GM19328 (cell line): ENCODE measurements at regions not wholly inside any gene's neighbourhood (a gene's known extent, or its start where the extent isn't known, plus 50 kb on each side); places are given as distances from the start of the nearest gene placed in this dataset.

Experiments
- ATAC-seq: cut with Tn5 transposase; IDR thresholded peaks from one replicate; pipeline ENCODE4 v1.9.1; 2021; ENCODE audit warnings: mild to moderate bottlenecking, moderate library complexity; ENCODE audit not compliant: unreplicated experiment

DNA sequence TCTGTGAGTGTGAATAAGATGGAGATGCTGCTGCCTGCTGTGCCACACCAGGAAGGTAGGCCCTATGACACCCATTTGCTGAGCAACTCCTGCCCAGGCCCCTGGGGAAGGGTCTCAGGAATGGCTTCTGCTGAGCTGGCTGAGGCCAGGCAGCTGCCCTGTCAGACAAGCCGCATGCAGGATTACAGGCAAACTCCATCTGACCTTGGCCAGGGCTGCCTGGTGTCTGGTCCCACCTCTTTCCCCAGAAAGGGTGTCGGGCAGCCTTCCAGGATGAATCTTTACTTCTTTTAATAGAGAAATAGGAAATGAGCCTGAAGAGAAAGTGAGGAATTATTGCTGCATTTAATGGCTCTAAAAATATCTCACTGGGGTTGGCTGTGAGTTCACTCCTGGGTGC lies 182.5 kb downstream of the IRX5 start:
- ATAC-seq = no peak

DNA sequence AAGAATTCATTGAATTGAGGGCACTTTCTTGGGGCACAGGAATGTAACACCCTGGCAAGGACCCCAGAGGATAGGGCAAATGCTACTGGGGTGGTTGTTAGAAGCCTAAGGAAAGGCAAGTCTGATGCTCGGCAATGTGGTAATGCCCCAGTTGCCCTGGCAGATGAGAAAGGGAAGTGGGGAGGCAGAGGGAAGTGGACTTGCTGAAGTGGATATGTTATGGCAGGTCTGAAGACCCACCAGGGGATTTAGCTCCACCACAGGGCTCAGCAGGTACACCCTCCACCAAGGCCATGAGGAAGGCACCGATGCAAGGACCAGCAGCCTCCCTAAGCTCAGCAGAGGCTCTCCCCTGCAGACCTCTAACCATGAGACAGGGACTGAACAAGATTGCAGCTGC lies 184.8 kb downstream of the IRX5 start:
- ATAC-seq = no peak

DNA sequence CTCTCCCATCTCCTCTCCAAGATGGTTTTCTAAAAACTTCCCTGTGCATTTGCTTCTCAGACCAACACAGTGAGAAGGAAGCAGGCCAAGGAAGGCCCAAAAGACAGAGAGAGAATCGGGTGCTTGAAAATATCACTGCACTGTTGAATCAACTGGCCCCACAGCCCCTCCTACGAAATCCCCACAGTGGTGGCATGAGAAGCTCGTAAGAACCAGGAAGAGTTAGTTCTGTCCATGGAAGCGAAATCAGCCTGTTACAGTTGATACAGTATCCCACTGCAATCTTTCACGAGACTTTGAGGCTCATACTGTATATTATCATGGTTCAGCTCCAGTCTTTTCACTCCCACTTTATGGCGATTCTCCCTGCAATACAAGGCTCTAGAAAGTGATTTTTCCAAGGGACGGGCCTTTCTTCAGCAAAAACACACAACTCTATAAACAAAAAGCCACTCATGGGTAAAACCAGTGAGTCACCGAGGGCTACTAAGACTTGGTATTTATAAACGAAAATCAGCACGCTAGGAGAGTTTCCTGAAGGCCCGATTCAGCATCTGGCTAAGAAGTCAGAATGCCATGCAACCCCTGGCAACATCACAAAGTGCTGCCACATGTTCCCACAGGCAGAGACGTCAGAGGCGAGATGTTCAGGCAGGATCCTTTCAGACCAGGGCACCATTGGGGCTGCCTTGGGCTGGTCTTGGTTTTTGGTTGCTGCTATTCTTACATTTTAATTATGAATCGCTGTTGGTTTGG lies 185.7 kb downstream of the IRX5 start:
- ATAC-seq = no peak

- ATAC-seq = no peak
Measured at GRCh38 chr16:55118701-55119260, 188.1 kb downstream of the IRX5 start.

GRCh38 chr16:55120408-55120807 lies 189.7 kb downstream of the IRX5 start:
- no peak for ATAC-seq

DNA sequence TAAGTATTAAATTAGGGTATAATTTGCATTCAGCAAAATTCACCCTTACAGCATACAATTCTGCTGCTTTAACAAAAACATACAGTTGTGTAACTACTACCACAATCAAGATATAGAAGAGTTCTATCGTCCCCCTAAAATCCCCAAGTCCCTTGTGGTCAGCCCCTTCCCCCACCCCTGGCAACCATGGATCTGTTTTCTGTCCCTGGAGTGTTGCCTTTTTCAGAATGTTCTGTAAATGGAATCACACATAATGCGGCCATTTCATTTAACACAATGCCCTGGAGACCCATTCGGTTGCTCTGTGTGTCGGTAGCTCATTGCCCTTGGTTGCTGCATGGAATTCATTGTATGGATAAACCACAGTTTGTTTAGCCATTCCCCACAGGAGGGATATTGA lies 190.2 kb downstream of the IRX5 start:
- no peak for ATAC-seq

DNA sequence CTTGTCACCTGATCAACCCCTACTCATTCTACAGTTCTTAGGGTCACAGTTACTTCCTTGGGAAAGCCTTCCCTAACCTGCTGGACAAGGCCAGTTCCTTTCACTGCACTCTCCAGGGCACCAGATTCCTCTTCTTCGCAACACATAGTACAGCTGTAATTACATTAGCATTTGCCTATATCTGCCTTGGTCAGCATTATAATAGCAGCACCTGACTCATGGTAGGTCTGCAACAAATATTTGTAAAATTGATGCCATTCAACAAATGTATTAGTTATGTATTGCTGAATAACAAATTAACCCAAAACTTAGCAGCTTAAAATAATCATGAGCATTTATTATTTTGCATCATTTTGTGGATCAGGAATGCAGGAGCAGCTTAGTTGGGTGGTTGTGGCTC lies 193.0 kb downstream of the IRX5 start:
- no peak for ATAC-seq

DNA sequence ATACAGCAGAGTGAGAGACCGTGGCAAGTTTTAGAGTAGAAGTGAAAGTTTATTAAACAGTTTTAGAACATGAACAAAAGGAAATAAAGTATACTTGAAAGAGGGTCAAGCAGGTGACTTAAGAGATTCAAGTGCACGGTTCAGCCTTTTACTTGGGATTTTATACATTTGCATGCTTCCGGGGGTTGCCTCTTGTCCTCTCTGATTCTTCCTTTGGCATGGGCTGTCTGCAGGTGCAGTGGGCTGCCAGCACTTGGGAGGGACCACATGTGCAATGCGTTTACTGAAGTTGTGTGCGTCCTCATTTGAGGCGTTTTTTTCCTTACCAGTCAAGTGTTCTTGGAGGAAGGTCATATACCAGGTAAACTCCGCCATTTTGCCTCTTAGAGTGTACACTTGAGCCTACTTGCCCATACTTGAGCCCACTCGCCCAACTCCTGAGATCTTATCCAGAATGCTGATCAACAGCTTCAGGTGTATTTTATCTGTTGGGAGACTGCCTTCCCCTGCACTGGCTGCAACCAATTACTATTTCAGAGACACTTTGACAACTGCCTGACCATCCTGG lies 195.2 kb downstream of the IRX5 start:
- ATAC-seq = no peak

- ATAC-seq = no peak
Measured at GRCh38 chr16:55126456-55126855, 195.8 kb downstream of the IRX5 start.

GRCh38 chr16:55130456-55130855 lies 193.5 kb upstream of the IRX6 start:
- ATAC-seq = no peak

DNA sequence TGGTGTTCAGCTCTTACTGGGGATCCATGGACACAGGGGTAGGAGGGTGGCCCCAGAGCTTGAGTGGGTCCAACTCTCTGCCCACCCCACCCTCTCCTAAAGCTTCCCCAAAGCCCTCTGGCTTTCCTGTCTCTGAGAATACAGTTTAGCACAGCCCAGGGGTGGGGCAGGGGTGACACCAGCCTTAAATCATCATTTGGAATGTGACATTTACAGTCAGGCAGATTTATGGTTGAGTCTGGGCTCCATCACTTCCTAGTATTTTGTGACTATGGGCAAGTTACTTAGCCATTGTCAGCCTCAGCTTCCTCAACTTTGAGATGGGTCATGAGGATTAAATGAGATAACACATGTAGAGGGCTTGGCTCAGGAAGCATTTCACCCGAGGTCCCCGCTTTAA lies 193.1 kb upstream of the IRX6 start:
- no peak for ATAC-seq

DNA sequence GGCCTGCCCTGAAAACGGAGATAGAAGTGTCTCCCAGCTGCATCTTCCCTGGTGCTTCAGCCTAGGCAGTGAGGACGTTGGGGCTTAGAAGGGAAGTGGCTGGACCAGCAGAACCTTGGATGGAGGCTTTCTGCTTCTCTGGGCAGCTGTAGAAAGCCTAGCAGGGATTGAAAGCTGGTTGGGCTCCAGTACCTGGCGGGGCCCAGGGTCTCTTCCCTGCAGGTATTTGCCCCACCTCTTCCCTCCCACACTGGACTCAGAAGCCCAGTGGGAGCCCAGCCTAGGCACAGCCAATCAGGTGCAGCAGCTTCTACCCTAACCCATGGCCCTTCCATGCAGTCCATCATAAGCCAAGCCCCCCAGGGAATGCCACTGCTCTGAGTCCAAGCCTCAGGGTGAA lies 190.3 kb upstream of the IRX6 start:
- no peak for ATAC-seq

DNA sequence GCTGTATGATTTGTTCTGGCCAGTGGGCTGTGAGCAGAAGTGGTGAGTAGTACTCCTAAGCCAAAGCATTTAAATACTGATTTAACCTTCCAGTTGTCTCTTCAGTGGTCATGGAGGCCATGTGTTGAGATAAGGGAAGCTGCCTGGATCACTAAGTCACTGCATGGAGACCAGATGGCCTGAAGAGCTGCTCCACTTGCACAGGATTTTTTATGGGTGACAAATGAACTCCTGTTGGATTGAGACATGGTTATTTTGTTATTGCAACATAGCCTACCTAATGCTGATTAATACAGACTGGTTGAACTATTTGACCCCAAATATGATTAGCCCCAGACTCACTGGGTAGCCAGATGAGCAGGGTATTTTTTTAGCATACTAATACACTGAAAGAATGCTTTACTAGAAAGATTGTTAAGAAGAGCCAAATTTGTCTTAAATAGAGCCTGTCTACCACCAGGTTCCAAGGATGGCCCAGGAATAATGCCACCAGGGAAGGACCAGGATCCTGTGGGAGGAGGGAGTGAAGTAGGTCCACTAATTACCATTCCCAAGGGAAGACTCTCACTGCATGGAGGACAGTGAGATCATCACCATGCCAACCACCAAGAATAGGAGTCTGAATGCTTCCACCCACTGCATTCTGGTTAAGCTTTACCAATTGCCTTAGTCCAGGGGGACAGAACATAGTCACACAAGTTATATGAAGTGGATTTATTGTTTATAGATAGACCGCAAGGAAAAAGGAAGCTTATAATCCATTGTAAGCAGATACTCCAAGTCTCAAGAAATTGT lies 187.4 kb upstream of the IRX6 start:
- ATAC-seq = no peak

DNA sequence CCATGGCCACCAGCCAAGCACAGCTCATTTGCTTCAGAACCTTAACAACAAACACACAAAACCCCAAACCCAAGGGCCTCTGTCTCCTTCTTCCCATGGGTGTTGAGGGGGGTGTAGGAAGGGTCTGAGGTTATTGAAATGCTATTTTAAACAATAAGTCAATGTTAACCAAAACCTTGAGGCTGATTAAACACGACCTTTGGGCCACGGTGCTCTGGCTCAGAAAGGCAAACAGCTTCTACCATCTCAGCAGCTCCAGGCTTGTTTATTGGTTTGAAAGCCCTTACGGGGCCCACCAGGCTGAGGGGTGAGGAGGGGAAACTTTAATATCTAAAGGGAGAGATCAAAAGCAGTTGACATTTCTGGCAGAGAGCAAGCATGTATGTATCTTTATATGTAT lies 185.7 kb upstream of the IRX6 start:
- no peak for ATAC-seq

DNA sequence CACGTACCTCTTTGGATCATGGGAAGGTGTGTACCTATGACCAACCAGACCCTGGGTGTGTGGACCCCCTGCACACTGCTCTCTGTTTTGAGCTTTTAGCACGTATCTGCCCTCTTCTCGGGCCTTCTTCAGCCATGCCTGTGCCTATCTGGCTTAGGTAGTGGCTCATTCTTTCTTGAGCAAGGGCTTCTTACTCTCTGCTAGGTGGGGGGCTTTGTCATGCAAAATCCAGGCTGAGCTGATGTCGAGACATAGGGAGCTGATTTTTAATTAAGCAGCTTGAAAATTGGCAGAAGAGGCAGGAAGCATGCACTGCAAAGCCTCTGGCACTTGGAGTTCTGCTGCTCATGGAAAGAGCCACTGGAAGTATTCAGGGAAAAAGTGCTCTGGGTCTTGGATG lies 181.6 kb upstream of the IRX6 start:
- ATAC-seq = no peak

GRCh38 chr16:55144651-55145050 lies 179.4 kb upstream of the IRX6 start:
- no peak for ATAC-seq

DNA sequence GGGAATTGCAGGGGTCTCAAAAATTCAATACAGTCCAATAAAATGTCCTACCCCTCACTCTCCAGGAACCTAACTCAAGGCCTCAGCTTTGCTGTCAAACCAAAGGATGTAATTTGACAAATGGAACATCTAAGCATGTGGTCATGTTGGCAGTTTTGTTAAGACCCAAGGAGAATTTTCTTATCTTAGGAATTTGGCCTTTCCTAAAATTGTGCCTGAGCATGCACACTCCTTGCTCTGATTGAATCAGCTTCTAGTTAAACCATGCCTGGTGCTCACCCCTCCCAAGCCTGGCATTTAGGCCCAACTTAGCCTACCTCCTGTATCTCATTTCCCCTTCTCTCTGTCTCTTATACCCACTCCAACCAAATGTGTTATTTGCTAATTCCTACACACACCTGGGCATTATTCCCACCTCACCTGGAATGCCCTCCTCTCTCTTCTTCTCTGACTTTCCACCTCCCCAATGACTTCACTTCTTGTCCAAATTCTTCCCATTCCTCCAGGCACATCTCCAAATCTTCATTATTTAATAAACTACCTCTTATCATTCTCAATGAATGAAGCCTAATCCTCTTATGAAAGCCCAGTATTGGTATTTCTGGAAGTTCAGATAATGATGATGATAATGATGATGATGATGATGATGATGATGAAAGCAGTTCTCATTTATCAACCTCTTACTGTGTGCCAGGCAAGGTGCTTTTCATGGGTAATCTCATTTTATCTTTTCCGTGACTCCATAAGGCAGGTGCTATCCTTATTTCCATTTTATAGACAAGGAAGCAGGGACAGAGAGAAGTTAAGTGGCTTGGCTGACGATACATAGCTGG lies 178.0 kb upstream of the IRX6 start:
- ATAC-seq = no peak

- no peak for ATAC-seq
Measured at GRCh38 chr16:55146966-55147365, 177.0 kb upstream of the IRX6 start.

DNA sequence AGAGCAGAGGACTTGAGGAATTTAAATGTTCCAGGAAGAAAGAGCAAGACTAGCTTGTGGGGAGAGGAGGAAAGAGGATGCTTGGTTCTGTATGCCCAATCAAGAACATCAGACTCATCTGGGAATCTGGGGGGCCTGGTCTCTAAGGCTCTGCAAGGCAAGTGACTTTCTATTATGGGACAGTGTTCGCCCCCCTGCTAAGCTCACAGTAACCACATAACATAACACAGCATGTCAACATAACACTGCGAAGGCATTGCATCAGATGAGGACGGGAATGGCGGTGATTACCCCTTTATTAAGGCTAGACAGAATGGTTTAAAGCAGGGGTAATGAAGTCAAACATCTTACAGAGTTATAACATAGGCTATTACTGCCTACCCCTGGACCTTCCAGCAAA lies 176.6 kb upstream of the IRX6 start:
- no peak for ATAC-seq

- ATAC-seq = no peak
Measured at GRCh38 chr16:55149622-55150021, 174.4 kb upstream of the IRX6 start.
